GM21515 (cell line): ENCODE measurements at regions not wholly inside any gene's neighbourhood (a gene's known extent, or its start where the extent isn't known, plus 50 kb on each side); places are given as distances from the start of the nearest gene placed in this dataset.
A peak's percentile ranks its signal among the peaks of the same experiment; 100 is the strongest.
"Not testable (repeated sequence)": the region's sequence is repeated elsewhere in the genome, so short reads cannot be mapped to it uniquely, and the experiment has no call there.

Source experiments
- ATAC-seq: cut with Tn5 transposase; IDR thresholded peaks from one replicate; pipeline ENCODE4 v1.9.1; 2021; ENCODE audit not compliant: unreplicated experiment

DNA sequence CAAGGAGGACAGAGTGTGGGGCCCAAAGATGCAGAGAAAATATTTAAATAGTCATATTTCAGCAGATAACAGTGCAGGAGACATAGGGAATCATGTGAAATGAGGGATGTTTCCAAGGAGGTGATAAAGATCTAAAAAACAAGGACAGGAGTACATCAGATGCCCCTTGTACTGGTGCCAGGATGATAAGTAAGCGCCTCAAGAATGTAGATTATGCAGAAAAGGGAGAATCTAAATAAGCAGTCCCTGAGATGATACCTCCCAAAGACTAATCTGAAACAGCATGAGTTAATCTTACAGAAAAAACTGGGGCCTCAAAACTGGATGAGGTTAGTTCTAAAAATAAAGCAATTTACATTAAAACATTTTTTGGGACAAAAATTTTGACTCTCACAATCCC lies 136.1 kb upstream of the WDFY3 start:
- no peak for ATAC-seq

DNA sequence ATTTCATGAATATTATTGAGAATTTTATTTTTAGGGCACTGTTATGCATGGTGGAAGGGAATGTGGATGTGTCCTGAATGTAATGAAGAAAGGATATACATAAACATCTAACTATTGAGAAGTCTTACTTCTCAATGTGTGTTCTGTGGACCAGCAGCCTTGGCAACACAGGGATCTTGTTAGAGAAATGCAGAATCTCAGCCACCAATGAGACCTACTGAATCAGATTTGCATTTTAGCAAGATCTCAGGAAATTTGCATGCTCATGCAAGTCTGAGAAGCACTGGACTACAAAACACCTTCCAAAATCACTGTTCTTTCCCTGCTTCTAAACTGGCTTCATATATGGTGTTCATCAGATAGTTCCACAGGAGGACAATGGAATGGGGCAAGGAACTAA lies 139.7 kb upstream of the WDFY3 start:
- ATAC-seq = no peak

DNA sequence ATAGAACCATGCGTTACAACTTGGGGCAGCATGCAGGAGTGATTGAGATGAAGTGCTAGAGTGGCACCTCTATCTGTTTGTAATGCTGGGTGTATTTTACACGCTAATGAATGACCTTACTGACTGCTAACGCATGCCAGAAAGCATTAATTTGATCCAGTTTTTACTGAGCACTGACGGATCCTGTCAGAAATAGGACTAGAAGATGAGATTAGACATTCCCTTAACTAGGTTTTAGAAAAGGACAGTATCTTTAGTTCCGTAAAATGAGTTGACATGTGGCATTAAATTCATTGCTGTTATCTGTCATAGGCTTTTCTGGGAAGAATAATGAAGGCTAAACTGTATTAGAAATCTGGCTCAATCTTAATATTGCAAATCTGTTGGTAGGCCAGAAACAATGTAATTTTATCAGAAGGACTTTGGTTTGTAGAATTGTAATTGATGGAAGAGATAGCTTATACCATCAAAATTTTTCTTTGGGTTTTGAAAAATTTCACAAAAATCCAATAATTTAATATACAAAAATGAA lies 140.4 kb upstream of the WDFY3 start:
- no peak for ATAC-seq

DNA sequence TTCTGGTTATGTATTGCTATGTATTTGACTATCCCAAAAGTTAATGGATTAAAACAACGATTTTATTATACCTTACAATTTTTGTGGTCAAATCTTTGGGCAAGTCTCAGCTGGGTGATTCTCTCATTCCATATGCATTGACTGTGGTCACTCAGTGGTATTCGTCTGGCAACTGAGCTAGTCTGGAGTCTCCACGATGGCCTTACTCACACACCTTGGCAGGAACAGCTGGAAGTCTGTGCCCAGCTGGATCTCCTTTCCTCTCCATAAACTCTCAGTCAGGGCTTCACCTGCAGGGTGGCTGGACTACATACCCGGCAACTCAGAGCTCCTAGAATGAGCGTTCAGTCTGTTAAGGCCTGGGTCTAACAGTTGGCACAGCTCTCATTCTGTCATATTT lies 141.1 kb upstream of the WDFY3 start:
- ATAC-seq = no peak

DNA sequence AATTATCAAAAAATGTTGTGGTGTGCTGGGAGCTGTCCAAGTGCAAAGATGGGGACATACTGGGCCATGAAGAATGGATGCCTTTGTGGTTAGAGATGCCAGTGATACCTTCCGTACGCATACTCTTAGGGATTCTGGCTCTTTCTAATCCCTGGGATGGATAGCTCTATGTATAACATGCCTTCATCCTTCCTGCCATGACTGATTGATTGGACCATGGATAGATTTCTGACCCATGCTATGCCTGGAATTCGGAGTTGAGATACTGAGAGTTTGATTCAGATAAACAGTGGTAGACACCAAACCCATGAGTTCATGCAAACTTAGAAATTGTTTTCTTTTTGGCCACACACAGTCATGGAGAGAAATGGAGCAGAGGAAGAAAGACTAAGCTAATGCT lies 147.2 kb upstream of the WDFY3 start:
- ATAC-seq = no peak

DNA sequence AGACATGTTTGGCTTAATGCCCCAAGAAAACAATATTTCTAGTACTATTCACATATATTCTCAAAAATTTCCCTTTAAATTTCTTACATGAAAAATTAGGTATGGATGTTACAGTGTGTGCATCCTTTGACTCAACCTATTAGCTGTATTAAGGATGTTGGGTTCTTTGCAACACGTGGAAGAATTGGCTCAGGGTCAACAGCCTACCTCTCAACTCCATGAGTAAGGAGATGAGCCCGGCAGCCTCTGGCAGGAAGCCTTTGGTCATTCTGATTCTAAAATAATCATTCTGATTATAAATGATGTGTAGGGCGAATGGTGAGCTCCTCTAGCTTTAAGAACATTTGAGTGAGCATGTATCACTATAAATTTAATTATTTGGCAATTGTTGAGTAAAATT lies 148.0 kb upstream of the WDFY3 start:
- no peak for ATAC-seq

DNA sequence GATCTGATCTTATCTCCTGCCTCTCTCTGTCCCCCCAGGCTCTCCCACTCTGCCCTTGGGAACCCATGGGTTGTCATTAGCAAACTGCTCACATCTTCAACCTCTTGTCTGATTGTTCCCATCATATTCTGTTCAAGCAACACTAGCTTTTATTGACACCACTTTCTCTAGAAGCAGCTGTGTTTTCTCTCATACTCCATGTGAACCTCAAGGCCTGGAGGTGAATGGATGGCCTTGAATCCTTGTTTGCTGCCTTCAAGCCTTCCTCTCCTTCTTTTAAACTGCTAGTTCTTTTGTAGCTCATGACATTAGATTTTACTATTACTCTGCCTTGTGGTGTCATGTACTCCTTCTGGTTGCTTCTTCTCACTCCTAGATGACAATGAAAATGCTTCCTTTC lies 149.5 kb upstream of the WDFY3 start:
- ATAC-seq = no peak

DNA sequence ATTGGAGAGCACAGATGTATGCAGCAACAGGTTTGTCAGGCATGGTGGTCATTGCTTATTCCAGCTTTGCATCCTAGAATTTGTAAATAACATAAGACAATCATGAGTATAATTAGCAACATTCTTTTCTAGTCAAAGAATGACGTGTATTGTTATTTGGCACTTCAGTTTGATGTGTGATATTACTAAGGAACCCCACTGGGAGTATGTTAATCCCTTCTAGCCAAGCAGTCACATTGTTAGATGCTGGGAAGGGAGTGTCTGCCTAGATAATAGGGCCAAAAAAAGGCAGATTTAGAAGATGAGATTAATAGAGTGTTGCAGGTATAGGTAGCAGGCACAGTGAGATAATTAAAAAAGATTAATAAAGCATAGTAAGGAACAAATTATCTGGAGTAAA lies 159.2 kb upstream of the WDFY3 start:
- ATAC-seq = no peak

DNA sequence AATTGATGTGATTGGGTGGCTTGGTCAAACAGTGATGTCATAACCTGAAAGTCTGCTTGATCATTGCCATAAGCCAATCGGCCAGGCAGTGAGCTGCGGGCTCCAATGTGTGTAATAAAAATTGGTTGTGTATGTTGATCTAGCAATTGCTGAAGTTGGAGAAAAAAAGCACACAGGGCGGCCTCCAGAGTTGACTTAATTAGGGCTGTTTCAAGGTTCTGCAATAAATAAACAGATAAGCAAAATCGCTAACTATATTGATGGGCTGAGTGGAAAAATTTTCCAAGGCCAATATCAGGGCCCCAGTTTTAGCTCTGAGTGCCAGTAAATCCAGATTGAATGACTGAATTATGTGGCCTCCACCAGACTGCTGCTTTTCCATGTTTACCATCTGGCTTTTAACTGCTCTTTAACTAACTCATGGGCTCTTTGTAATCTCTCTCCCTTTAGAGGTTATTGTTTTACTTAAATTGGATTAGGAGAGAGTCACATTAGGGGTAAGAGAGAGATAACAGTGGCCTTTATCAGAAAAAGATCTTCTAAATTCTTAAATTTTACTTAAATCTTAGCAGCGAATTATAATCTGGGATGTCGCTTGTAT lies 160.6 kb upstream of the WDFY3 start:
- no peak for ATAC-seq

DNA sequence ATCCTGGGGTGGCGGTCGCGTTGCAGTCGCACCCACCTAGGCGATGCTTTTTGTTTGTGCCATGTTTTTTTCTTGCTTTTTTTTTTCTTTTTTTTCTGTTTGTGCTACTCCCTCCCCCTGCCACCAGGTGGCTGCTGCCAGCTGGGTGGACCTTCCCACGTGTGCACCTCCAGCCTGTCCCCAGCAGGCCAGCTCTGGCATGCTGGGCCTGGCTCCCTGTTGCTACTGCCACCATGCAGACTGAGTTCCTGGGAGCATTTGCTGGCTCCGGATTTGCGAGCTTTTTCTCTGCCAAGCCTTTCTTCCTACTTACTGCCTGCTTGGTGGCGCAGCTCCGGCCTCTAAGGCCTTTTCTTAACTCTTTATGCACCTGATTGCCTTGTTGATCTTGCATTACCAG lies 161.2 kb upstream of the WDFY3 start:
- ATAC-seq = peak; percentile 96

DNA sequence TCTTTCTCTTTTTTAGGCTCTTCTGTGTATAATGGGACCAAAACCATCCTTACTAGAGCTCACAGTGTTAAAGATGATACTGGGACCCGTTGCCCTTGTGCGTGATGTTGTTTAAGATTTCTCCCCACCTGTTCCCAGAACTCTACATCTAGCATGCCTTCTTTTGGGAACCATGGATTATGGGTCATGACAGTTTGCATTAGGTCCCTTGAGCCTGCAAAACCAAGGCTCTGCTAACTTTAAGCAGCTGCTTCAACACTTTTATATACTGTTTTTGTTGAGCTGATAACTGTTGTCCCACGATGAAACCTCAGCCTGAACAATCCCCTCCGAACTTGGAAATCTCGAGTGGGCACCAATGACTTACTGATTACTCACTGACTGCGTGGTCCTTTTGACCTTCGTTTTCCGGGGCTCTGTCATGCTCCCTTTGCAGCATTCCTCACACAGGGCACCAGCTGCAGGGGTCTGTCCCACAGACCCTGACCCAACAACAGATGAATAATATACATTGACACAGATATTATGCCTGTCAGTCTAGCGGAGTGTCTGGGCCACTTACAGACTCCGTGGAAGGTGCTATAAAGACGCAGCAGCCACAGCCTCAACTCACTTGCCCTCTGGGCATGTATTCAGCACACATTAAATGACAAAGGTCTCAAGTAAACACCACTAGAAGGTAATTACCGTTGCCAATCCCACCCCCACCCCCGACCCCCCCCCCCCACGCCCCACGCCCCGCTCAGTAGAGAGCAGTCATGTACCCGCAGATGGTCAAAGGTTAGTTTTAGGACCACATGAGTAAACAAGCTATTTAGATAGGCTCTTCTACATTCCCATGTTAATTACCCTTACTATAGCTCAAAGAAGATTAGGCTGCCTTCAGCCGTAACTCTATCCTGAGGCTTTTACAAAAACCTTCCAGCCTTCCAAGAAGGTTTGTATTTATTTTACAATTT lies 162.0 kb upstream of the WDFY3 start:
- ATAC-seq = no peak

DNA sequence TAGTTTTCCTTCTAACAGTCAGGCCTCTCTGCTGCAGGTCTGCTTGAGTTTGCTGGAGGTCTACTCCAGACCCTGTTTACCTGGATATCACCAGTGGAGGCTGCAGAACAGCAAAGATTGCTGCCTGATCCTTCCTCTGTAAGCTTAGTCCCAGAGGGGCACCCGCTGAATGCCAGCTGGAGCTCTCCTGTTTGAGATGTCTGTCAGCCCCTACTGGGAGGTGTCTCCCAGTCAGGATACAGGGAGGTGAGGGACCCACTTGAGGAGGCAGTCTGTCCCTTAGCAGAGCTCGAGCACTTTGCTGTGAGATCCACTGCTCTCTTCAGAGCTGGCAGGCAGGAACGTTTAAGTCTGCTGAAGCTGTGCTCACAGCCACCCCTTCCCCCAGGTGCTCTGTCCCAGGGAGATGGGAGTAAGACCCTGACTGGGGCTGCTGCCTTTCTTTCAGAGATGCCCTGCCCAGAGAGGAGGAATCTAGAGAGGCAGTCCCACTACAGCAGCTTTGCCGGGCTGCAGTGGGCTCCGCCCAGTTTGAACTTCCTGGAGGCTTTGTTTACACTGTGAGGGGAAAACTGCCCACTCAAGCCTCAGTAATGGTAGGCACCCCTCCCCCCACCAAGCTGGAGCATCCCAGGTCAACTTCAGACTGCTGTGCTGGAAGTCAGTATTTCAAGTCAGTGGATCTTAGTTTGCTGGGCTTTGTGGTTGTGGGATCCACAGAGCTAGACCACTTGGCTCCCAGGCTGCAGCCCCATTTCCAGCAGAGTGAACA lies 163.1 kb upstream of the WDFY3 start:
- not testable (repeated sequence) for ATAC-seq

DNA sequence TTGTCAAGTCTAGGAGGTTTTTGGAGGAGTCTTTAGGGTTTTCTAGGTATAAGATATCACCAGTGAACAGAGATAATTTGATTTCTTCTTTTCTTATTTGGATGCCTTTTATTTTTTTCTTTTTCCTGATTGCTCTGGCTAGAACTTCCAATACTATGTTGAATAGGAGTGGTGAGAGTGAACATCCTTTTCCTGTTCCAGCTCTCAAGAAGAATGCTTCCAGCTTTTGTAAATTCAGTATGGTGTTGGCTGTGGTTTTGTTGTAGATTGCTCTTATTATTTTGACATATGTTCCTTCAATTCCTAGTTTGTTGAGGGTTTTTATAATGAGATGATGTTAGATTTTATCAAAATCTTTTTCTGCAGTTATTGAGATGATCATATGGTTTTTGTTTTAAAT lies 165.6 kb upstream of the WDFY3 start:
- no peak for ATAC-seq

DNA sequence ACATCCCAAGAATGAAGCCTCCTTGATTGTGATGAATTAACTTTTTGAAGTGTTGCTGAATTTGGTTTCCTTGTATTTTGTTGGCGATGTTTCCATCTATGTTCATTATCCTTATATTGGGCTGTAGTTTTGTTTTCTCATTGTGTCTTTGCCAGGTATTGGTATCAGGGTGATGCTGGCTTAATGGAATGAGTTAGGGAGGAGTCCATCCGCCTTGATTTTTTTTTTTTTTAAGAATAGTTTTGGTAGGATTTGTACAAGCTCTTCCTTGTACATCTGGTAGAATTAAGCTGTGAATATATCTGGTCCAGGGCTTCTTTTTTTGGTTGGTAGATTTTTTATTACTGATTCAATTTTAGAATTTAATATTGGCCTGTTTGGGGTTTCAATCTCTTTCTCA lies 166.1 kb upstream of the WDFY3 start:
- ATAC-seq = no peak

DNA sequence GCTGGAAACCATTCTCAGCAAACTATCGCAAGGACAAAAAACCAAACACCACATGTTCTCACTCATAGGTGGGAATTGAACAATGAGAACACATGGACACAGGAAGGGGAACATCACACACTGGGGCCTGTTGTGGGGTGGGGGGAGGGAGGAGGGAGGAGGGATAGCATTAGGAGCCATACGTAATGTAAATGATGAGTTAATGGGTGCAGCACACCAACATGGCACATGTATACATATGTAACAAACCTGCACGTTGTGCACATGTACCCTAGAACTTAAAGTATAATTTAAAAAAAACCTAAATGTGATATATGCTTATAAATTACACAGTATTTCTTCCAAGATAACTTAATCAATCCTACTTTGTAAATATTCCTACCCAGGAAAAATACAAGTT lies 173.3 kb upstream of the WDFY3 start:
- not testable (repeated sequence) for ATAC-seq

DNA sequence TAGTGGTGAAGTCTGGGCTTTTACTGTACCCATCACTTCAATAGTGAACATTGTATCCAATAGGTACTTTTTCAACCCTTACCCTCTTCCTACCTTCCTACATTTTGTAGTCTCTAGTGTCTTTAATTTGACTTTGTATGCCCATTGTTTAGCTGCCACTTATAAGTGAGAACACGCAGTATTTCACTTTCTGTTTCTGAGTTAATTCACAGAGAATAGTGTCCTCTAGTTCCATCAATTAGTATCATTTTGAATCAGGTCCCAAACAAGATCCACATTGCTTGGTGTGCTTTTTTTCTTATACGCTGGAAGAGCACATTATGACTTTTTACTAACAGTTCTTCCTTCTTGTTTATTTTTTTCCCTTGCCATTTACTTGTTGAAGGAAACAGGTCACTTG lies 176.0 kb upstream of the WDFY3 start:
- no peak for ATAC-seq

DNA sequence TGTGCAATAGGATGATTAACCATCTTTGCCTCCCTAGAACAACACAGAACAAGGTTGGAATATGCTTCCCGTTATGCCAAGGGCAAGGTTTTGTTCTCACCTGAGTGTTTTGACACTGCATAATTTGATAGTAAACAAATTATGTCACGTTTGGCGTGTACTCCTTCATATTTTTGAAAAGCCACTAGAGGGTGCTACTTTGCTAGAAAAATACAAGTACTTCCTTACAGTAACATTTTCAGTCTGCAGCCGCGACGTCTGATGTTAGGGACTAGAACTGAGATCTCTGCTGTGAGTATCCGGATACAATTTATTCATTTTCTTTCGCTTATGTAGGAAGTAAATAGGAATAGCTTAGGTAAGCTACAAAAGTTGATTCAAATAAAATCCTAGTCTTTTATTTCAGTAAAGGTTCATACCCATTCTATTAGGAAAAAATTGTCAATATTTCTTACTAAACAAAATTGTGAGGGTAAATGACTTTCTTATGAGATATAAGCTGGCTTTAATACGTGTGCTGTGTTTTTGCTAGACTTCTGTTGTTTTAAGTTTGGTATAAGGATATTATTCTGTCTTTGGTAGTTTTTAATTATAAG lies 181.1 kb upstream of the WDFY3 start:
- ATAC-seq = peak; percentile 96

DNA sequence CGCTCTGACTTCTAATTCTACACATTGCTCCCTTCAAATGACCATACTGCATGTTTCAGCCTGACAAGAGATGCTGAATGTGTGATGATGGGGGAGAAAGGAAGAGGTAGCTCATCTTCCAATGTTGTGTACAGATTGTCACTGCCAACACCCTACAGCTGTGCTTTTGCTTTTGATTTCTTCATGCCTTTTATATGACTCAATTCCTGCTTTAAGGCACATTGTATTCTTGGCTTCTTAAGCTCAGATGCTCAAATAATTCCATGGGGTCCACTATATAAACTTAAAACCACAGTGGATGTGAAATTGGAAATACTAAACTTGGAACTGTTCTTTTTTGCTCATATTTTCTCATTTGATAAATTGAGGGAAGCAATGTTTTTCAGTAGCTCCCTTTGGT lies 183.2 kb upstream of the WDFY3 start:
- no peak for ATAC-seq

DNA sequence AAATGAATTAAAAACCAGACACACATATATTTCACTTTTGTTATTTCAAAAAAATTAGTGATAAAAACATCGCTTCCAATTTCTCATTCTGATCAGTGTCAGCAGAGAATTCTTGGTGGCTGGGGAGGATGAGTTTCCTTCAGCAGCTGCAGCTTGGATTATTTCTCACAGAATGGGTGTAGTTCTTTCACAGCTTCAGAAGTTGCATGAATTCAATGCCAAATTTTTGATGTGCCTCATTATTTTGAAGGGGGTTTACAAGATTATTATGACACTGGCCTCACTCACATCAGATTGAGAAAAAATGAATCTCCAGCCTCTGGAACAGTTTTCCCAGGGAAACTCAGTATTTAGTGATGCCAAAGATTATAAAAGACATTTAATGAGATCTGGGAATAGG lies 184.9 kb upstream of the WDFY3 start:
- ATAC-seq = no peak

DNA sequence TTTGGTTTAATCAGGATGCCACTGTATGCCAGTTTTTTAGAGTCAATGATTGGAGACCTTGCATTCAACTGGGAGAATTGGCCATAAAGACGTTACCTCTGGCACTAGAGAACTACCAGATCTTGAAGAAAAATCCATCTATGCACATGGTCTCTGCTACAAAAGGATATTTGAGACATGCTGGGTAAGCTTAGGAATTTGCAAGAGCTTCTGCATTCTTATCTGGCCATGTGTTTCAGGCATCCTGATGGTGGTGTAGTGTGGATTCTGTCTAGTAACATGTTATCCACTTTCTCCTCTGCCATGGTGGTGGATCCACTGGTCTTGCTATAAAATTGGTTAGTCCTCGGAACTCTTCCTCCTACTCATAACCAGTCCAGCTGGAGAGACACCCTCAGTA lies 185.3 kb upstream of the WDFY3 start:
- no peak for ATAC-seq

DNA sequence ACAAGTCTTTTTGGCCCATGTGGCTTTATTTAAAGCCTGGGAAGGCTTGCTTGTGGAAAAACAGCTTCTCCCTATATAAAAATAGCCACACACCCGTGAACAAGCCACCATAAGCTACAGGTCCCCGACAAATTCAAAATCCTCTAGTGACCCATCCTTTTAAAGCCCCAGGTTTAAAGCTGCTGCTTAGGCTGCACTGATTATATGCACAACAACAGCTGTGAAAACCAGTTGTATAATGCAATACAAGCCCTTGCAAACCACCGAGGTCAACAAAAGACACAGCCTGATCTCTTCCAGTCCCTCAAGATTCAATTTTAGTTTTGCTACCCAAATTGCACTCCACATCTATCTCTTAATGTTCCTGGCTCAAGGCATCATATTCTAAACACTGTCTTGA lies 186.0 kb upstream of the WDFY3 start:
- no peak for ATAC-seq
